Stromal cell of bone marrow (primary cell): ENCODE measurements at regions not wholly inside any gene's neighbourhood (a gene's known extent, or its start where the extent isn't known, plus 50 kb on each side); places are given as distances from the start of the nearest gene placed in this dataset.
A peak's percentile ranks its signal among the peaks of the same experiment; 100 is the strongest.

Experiments
- DNase-seq: peaks from one replicate; pipeline ENCODE4 v3.0.0-alpha.2; 2012; ENCODE audit warnings: low read depth

GRCh38 chr4:84441758-84442377 is 57.2 kb downstream of the NKX6-1 start:
- no peak for DNase-seq

GRCh38 chr4:84439996-84440395 is 59.1 kb downstream of the NKX6-1 start:
- no peak for DNase-seq

- no peak for DNase-seq
Measured at GRCh38 chr4:84436812-84437211, 62.3 kb downstream of the NKX6-1 start.

- no peak for DNase-seq
Measured at GRCh38 chr4:84434344-84434743, 64.7 kb downstream of the NKX6-1 start.

GRCh38 chr4:84433633-84434222 is 65.4 kb downstream of the NKX6-1 start:
- no peak for DNase-seq

- no peak for DNase-seq
Measured at GRCh38 chr4:84432713-84433112, 66.4 kb downstream of the NKX6-1 start.

- no peak for DNase-seq
Measured at GRCh38 chr4:84420608-84421007, 78.5 kb downstream of the NKX6-1 start.

- no peak for DNase-seq
Measured at GRCh38 chr4:84419201-84419600, 79.9 kb downstream of the NKX6-1 start.

- DNase-seq = no peak
Measured at GRCh38 chr4:84417997-84418709, 80.9 kb downstream of the NKX6-1 start.

GRCh38 chr4:84413976-84414375 is 85.1 kb downstream of the NKX6-1 start:
- DNase-seq = no peak

- DNase-seq = no peak
Measured at GRCh38 chr4:84413480-84413879, 85.6 kb downstream of the NKX6-1 start.

- DNase-seq = no peak
Measured at GRCh38 chr4:84412062-84412461, 87.0 kb downstream of the NKX6-1 start.

GRCh38 chr4:84407554-84408407 is 91.3 kb downstream of the NKX6-1 start:
- DNase-seq = no peak

- DNase-seq = peak; percentile 10
Measured at GRCh38 chr4:84403656-84404055, 95.4 kb downstream of the NKX6-1 start.

GRCh38 chr4:84401701-84402306 is 97.3 kb downstream of the NKX6-1 start:
- DNase-seq = no peak

GRCh38 chr4:84394386-84394785 is 104.7 kb downstream of the NKX6-1 start:
- DNase-seq = no peak

- DNase-seq = no peak
Measured at GRCh38 chr4:84392951-84393590, 106.0 kb downstream of the NKX6-1 start.

GRCh38 chr4:84389406-84389805 is 109.7 kb downstream of the NKX6-1 start:
- DNase-seq = peak; percentile 45

GRCh38 chr4:84385203-84385602 is 113.9 kb downstream of the NKX6-1 start:
- DNase-seq = no peak

GRCh38 chr4:84384801-84385200 is 114.3 kb downstream of the NKX6-1 start:
- DNase-seq = no peak

- no peak for DNase-seq
Measured at GRCh38 chr4:84381759-84382158, 117.3 kb downstream of the NKX6-1 start.
